ENCODE measurements at regions not wholly inside any gene's neighbourhood (a gene's known extent, or its start where the extent isn't known, plus 50 kb on each side); places are given as distances from the start of the nearest gene placed in this dataset.

- in situ Hi-C loops (cut with HindIII; ENCODE audit: low pct_ligation_motif_present, low sequenced_read_pairs), result no loop called here
- DNase-seq, result no peak
Measured at GRCh38 chr15:66651198-66651597, 50.8 kb upstream of the SMAD6 start.

GRCh38 chr15:66651913-66652642, 50.0 kb upstream of the SMAD6 start:
- DNase-seq, result no peak

More at GRCh38 chr15:66651198-66651597, 50.8 kb upstream of the SMAD6 start:
- Histone ChIP-seq H3K27me3 (replicated peaks) (no peaks in the 10 kb centered on the region), H3K36me3 (replicated peaks) (no peaks in the 10 kb centered on the region), H3K27ac (no peak overlapping the region), H3K4me3 (ENCODE audit: low read depth, low read length) (no peak overlapping the region)
- TF ChIP-seq CTCF (IDR thresholded peaks at IDR 0.05; ENCODE audit: low read depth, low read length, missing control alignments), result no peak

More at GRCh38 chr15:66651913-66652642, 50.0 kb upstream of the SMAD6 start:
- TF ChIP-seq CTCF (IDR thresholded peaks at IDR 0.05; ENCODE audit: low read depth, low read length, missing control alignments), result no peak
- in situ Hi-C loops (cut with HindIII; ENCODE audit: low pct_ligation_motif_present, low sequenced_read_pairs), result no loop called here
- H3K27me3 ChIP-seq (replicated peaks), result no peaks in the 10 kb centered on the region
- no peak overlapping the region for H3K27ac ChIP-seq
- H3K36me3 ChIP-seq (replicated peaks), result no peaks in the 10 kb centered on the region
- no peak overlapping the region for H3K4me3 ChIP-seq (ENCODE audit: low read depth, low read length)

Measured in brain microvascular endothelial cell (primary cell).